A549 (cell line): ENCODE measurements at regions not wholly inside any gene's neighbourhood (a gene's known extent, or its start where the extent isn't known, plus 50 kb on each side); places are given as distances from the start of the nearest gene placed in this dataset.

ENCODE experiments used
- ATAC-seq, 2 experiments: fragments of 200-7000 bp in 1 of 2; fragments of >200 bp in 1 of 2; cut with Nextera tagmentation in 1 of 2; cut with Tn5 transposase in 1 of 2; 3 replicates each; pipeline versions ENCODE4 v1.8.0 to v1.9.1; 2018 to 2020; ENCODE audit warnings: mild to moderate bottlenecking in 1 of 2, moderate library complexity in 1 of 2
- CTCF ChIA-PET: fragments of 300-600 bp; sonication (Branson Sonifier 250); formaldehyde crosslinking; extraction: SDS; loops from one replicate; lab custom pipeline; 2021; ENCODE audit warnings: antibody characterized with exemption, inconsistent platforms; lab: Yijun Ruan, JAX
- POLR2A ChIA-PET: fragments of 350-600 bp; formaldehyde crosslinking; extraction: SDS; loops from one replicate; lab custom pipeline; 2021; ENCODE audit warnings: antibody characterized with exemption, inconsistent platforms; lab: Yijun Ruan, JAX
- DNase-seq, 2 experiments: peaks; one replicate each; pipeline versions ENCODE4 v3.0.0 to v3.0.0-alpha.2; 2011 to 2016; ENCODE audit warnings: low read depth in 1 of 2, low spot score in 1 of 2
- FAIRE-seq: peaks from 2 replicates; lab custom pipeline; 2011; peaks lifted over from hg19 to GRCh38; lab: Jason Lieb, UNC
- H3K27ac ChIP-seq, 2 experiments: fragments of >200 bp; sonication (Bioruptor Twin); formaldehyde crosslinking; 3 replicates each; pipeline ENCODE4 v1.5.1; 2016 to 2017
- H3K4me1 ChIP-seq: fragments of >200 bp; sonication (Bioruptor Twin); formaldehyde crosslinking; 3 replicates; pipeline ENCODE4 v1.6.1; 2016
- H3K4me2 ChIP-seq: fragments of >200 bp; sonication (Bioruptor Twin); formaldehyde crosslinking; 3 replicates; pipeline ENCODE4 v1.6.1; 2016
- H3K4me3 ChIP-seq: fragments of >200 bp; sonication (Bioruptor Twin); formaldehyde crosslinking; 3 replicates; pipeline ENCODE4 v1.5.1; 2016
- H3K9me3 ChIP-seq: fragments of >200 bp; sonication (Bioruptor Twin); formaldehyde crosslinking; 3 replicates; pipeline ENCODE4 v1.6.1; 2016
- BHLHE40 ChIP-seq: IDR thresholded peaks from 2 replicates; pipeline ENCODE4 v1.6.1; 2012; ENCODE audit warnings: low read depth, low read length, inconsistent platforms
- CHD2 ChIP-seq: fragments of 150-350 bp; IDR thresholded peaks from 2 replicates; pipeline ENCODE4 v1.6.1; 2014; ENCODE audit warnings: low read length; ENCODE audit not compliant: partially characterized antibody
- EHF ChIP-seq: fragments of 250-450 bp; sonication (Bioruptor Pico); IDR thresholded peaks from 2 replicates; pipeline ENCODE4 v1.5.0; 2020; ENCODE audit warnings: mild to moderate bottlenecking
- EP300 ChIP-seq, 2 experiments: fragments of >200 bp; sonication (Bioruptor Twin); formaldehyde crosslinking; IDR thresholded peaks; 2 replicates in 1 of 2; 3 replicates in 1 of 2; pipeline ENCODE4 v1.6.1; 2016 to 2017
- FOSB ChIP-seq: fragments of 250-450 bp; sonication (Bioruptor Pico); IDR thresholded peaks from 2 replicates; pipeline ENCODE4 v1.5.0; 2020; ENCODE audit warnings: mild to moderate bottlenecking, moderate library complexity
- FOSL2 ChIP-seq, 2 experiments: fragments of 450-650 bp in 1 of 2; fragments of >200 bp in 1 of 2; sonication (Bioruptor Twin) in 1 of 2; formaldehyde crosslinking; IDR thresholded peaks; 2 replicates each; pipeline versions ENCODE4 v1.5.0 to v1.6.1; 2016 to 2020; ENCODE audit warnings: mild to moderate bottlenecking in 1 of 2, moderate library complexity in 1 of 2
- FOXS1 ChIP-seq: fragments of 250-450 bp; sonication (Bioruptor Pico); IDR thresholded peaks from 2 replicates; pipeline ENCODE4 v1.5.0; 2020; ENCODE audit warnings: mild to moderate bottlenecking, moderate library complexity
- GATA3 ChIP-seq: IDR thresholded peaks from 2 replicates; pipeline ENCODE4 v1.6.1; 2012; ENCODE audit warnings: borderline replicate concordance
- HDAC2 ChIP-seq: fragments of 200-600 bp; sonication (generic); IDR thresholded peaks from 2 replicates; pipeline ENCODE4 v1.6.1; 2016
- HEYL ChIP-seq: fragments of 250-450 bp; sonication (Bioruptor Pico); IDR thresholded peaks from 2 replicates; pipeline ENCODE4 v1.8.0; 2021; ENCODE audit warnings: mild to moderate bottlenecking, moderate library complexity
- HOXA7 ChIP-seq: fragments of 250-450 bp; sonication (Bioruptor Pico); IDR thresholded peaks from 2 replicates; pipeline ENCODE4 v1.5.0; 2020; ENCODE audit warnings: mild to moderate bottlenecking, moderate library complexity
- HOXB5 ChIP-seq: fragments of 250-450 bp; sonication (Bioruptor Pico); IDR thresholded peaks from 2 replicates; pipeline ENCODE4 v1.5.0; 2020; ENCODE audit warnings: mild to moderate bottlenecking, moderate library complexity
- JUN ChIP-seq, 2 experiments: fragments of >200 bp; sonication (Bioruptor Twin); formaldehyde crosslinking; IDR thresholded peaks; 2 replicates in 1 of 2; 3 replicates in 1 of 2; pipeline ENCODE4 v1.6.1; 2016 to 2017
- KDM5A ChIP-seq: fragments of 200-600 bp; sonication (generic); IDR thresholded peaks from 2 replicates; pipeline ENCODE4 v1.6.1; 2016; ENCODE audit warnings: antibody characterized with exemption, mild to moderate bottlenecking
- MAFK ChIP-seq: fragments of 450-650 bp; IDR thresholded peaks from 2 replicates; pipeline ENCODE4 v1.6.1; 2014; ENCODE audit not compliant: partially characterized antibody
- MYC ChIP-seq: IDR thresholded peaks from 2 replicates; pipeline ENCODE4 v1.6.1; 2012; ENCODE audit warnings: mild to moderate bottlenecking, inconsistent platforms, low read length, improper control_type of control experiment, borderline replicate concordance
- NR3C1 ChIP-seq: fragments of >200 bp; sonication (Bioruptor Twin); formaldehyde crosslinking; IDR thresholded peaks from 3 replicates; pipeline ENCODE4 v1.6.1; 2017
- POLR2AphosphoS2 ChIP-seq: conservative IDR thresholded peaks from 2 replicates; pipeline ENCODE4 v1.6.1; 2012; ENCODE audit warnings: low read length, improper control_type of control experiment, inconsistent platforms
- RNF2 ChIP-seq: fragments of 200-600 bp; sonication (generic); IDR thresholded peaks from 2 replicates; pipeline ENCODE4 v1.6.1; 2016; ENCODE audit warnings: low read depth, mild to moderate bottlenecking, antibody characterized with exemption, moderate library complexity, borderline replicate concordance
- SREBF2 ChIP-seq: fragments of 450-650 bp; IDR thresholded peaks from 2 replicates; pipeline ENCODE4 v1.6.1; 2014; ENCODE audit warnings: mild to moderate bottlenecking, moderate library complexity
- ZC3H11A ChIP-seq: fragments of 450-650 bp; IDR thresholded peaks from 2 replicates; pipeline ENCODE4 v1.6.1; 2014; ENCODE audit warnings: antibody characterized with exemption, mild to moderate bottlenecking
- ZNF302 ChIP-seq: fragments of 250-450 bp; sonication (Bioruptor Pico); IDR thresholded peaks from 2 replicates; pipeline ENCODE4 v1.9.0; 2021; ENCODE audit warnings: inconsistent platforms, mild to moderate bottlenecking, moderate library complexity
- ZSCAN20 ChIP-seq: fragments of 250-450 bp; sonication (Bioruptor Pico); IDR thresholded peaks from 2 replicates; pipeline ENCODE4 v1.8.0; 2022; ENCODE audit warnings: mild to moderate bottlenecking, moderate library complexity
- WGBS: methylation state at CpG from one replicate; pipeline ENCODE4 v1.1.6; 2017; ENCODE audit errors: missing lambda C conversion rate; 5-methylcytosine and 5-hydroxymethylcytosine counted together
- TF ChIP-seq, protein P1 (sequence below): fragments of 250-450 bp; sonication (Bioruptor Pico); IDR thresholded peaks from 2 replicates; pipeline ENCODE4 v1.5.0; 2020; ENCODE audit warnings: low read depth, mild to moderate bottlenecking, moderate library complexity
- TF ChIP-seq, protein P2 (sequence below): fragments of 250-450 bp; sonication (Bioruptor Pico); IDR thresholded peaks from 2 replicates; pipeline ENCODE4 v1.5.0; 2021; ENCODE audit warnings: mild to moderate bottlenecking, moderate library complexity, borderline replicate concordance
- TF ChIP-seq, protein P3 (sequence below): fragments of 150-350 bp; IDR thresholded peaks from 2 replicates; pipeline ENCODE4 v1.6.1; 2014; ENCODE audit warnings: low read depth, mild to moderate bottlenecking, low read length
- TF ChIP-seq, protein P4 (sequence below): IDR thresholded peaks from 2 replicates; pipeline ENCODE4 v1.6.1; 2012
- TF ChIP-seq, protein P5 (sequence below): fragments of 450-650 bp; IDR thresholded peaks from 2 replicates; pipeline ENCODE4 v1.6.1; 2014; ENCODE audit warnings: antibody characterized with exemption
- TF ChIP-seq, protein P6 (sequence below): fragments of >200 bp; sonication (Bioruptor Twin); formaldehyde crosslinking; IDR thresholded peaks from 3 replicates; pipeline ENCODE4 v1.5.1; 2016

DNA sequence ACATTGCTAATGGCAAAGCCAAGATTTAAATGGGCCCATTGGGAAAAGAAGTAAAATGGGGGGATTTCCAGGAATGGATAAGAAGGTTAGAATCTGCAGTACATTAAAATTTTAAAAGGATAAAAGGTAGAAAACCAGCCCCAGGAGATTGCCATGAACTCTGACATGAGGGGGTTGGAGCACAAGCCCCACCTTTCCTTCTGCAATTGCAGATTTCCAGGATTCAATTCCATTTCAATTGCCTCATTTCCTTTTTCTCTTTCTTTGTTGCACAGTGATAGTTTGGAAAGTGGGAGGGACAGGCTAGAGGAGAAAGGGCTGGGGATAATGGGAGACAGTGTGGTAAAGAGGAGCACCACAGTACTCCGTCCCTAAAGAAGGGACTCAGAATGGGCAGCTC lies 238.5 kb upstream of the RAB4A start:
- TF ChIP-seq, protein P1, sequence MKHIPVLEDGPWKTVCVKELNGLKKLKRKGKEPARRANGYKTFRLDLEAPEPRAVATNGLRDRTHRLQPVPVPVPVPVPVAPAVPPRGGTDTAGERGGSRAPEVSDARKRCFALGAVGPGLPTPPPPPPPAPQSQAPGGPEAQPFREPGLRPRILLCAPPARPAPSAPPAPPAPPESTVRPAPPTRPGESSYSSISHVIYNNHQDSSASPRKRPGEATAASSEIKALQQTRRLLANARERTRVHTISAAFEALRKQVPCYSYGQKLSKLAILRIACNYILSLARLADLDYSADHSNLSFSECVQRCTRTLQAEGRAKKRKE: no peak
- TF ChIP-seq, protein P2, sequence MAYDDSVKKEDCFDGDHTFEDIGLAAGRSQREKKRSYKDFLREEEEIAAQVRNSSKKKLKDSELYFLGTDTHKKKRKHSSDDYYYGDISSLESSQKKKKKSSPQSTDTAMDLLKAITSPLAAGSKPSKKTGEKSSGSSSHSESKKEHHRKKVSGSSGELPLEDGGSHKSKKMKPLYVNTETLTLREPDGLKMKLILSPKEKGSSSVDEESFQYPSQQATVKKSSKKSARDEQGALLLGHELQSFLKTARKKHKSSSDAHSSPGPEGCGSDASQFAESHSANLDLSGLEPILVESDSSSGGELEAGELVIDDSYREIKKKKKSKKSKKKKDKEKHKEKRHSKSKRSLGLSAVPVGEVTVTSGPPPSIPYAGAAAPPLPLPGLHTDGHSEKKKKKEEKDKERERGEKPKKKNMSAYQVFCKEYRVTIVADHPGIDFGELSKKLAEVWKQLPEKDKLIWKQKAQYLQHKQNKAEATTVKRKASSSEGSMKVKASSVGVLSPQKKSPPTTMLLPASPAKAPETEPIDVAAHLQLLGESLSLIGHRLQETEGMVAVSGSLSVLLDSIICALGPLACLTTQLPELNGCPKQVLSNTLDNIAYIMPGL: no peak
- TF ChIP-seq EP300 (IDR thresholded peaks at IDR 0.05): no peak
- TF ChIP-seq SREBF2: no peak
- TF ChIP-seq EHF: no peak
- no peak for TF ChIP-seq KDM5A
- TF ChIP-seq, protein P3, sequence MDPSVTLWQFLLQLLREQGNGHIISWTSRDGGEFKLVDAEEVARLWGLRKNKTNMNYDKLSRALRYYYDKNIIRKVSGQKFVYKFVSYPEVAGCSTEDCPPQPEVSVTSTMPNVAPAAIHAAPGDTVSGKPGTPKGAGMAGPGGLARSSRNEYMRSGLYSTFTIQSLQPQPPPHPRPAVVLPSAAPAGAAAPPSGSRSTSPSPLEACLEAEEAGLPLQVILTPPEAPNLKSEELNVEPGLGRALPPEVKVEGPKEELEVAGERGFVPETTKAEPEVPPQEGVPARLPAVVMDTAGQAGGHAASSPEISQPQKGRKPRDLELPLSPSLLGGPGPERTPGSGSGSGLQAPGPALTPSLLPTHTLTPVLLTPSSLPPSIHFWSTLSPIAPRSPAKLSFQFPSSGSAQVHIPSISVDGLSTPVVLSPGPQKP: no peak
- no peak for TF ChIP-seq BHLHE40
- no peak for TF ChIP-seq FOXS1
- no peak for TF ChIP-seq MYC
- TF ChIP-seq, protein P4, sequence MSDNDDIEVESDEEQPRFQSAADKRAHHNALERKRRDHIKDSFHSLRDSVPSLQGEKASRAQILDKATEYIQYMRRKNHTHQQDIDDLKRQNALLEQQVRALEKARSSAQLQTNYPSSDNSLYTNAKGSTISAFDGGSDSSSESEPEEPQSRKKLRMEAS: no peak
- TF ChIP-seq ZC3H11A: no peak
- TF ChIP-seq FOSB: no peak
- no peak for TF ChIP-seq FOSL2 (IDR thresholded peaks at IDR 0.05)
- TF ChIP-seq FOSL2 (CRISPR knock-in tag; IDR thresholded peaks at IDR 0.05): no peak
- no peak for TF ChIP-seq HOXA7 (CRISPR knock-in tag)
- no peak for TF ChIP-seq JUN (IDR thresholded peaks at IDR 0.05)
- no peak for TF ChIP-seq CHD2
- TF ChIP-seq ZNF302: no peak
- TF ChIP-seq, protein P5, sequence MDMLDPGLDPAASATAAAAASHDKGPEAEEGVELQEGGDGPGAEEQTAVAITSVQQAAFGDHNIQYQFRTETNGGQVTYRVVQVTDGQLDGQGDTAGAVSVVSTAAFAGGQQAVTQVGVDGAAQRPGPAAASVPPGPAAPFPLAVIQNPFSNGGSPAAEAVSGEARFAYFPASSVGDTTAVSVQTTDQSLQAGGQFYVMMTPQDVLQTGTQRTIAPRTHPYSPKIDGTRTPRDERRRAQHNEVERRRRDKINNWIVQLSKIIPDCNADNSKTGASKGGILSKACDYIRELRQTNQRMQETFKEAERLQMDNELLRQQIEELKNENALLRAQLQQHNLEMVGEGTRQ: no peak
- TF ChIP-seq HEYL (CRISPR knock-in tag): no peak
- 100% methylated on average over 1 of the region's 1 CpG for WGBS
- H3K27ac ChIP-seq: no peak overlapping the region
- H3K4me2 ChIP-seq: no peak overlapping the region
- FAIRE-seq (no peak), DNase-seq (no peak), ATAC-seq (no peak)
- POLR2A ChIA-PET: no interaction called here
- H3K9me3 ChIP-seq: no peaks in the 10 kb centered on the region
- H3K4me3 ChIP-seq: no peak overlapping the region
- peaks cover 8% of the 10 kb centered on the region; the same call in 1 of the 3 replicates for H3K4me1 ChIP-seq
- CTCF ChIA-PET: interaction anchor here (1.3 to 1.9 kb wide), 2 partner anchors 298 to 303 kb away, joined by 5 read pairs; partner anchors contain the start of gene RHOU

DNA sequence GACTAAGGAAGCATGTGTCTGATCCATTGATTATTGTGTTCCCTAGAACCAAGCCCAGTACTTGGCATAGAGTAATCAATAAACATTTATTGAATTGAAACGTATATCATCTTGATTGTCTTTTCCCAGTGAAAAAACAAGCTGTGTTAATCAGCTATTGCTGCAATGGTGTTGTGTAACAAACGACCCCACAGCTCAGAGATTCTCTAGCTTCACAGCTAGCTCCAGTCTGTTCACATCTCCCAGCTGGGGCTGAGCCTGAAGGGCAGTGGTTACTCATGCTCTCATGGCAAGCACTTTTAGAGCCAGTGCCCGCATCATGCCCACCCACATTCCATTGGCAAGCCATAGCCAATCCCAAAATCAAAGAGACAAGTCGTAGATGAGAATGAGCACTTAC lies 237.4 kb upstream of the RAB4A start:
- Histone ChIP-seq H3K9me3 (no peaks in the 10 kb centered on the region), H3K4me3 (no peak overlapping the region), H3K4me1 (0 out of 3 replicates have a peak, but pooled peaks cover 4% of the 10 kb centered on the region), H3K4me2 (no peak overlapping the region), H3K27ac (no peak overlapping the region)
- TF ChIP-seq HOXB5 (CRISPR knock-in tag) (no peak), ZSCAN20 (CRISPR knock-in tag) (no peak), NR3C1 (no peak), MAFK (no peak), KDM5A (no peak), ZC3H11A (no peak), POLR2AphosphoS2 (no peak), GATA3 (no peak), HDAC2 (no peak), RNF2 (no peak)
- TF ChIP-seq, protein P6, sequence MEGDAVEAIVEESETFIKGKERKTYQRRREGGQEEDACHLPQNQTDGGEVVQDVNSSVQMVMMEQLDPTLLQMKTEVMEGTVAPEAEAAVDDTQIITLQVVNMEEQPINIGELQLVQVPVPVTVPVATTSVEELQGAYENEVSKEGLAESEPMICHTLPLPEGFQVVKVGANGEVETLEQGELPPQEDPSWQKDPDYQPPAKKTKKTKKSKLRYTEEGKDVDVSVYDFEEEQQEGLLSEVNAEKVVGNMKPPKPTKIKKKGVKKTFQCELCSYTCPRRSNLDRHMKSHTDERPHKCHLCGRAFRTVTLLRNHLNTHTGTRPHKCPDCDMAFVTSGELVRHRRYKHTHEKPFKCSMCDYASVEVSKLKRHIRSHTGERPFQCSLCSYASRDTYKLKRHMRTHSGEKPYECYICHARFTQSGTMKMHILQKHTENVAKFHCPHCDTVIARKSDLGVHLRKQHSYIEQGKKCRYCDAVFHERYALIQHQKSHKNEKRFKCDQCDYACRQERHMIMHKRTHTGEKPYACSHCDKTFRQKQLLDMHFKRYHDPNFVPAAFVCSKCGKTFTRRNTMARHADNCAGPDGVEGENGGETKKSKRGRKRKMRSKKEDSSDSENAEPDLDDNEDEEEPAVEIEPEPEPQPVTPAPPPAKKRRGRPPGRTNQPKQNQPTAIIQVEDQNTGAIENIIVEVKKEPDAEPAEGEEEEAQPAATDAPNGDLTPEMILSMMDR: no peak
- TF ChIP-seq, protein P3: no peak
- 21% methylated on average over 4 of the region's 4 CpGs for WGBS
- POLR2A ChIA-PET: no interaction called here
- FAIRE-seq (no peak), DNase-seq (no peak), ATAC-seq (no peak)
- CTCF ChIA-PET: interaction anchor here (1.3 to 2.0 kb wide), 4 partner anchors 9 to 304 kb away, joined by 4 to 6 read pairs (median 5); partner anchors contain the start of gene RHOU
